UCSD-AML1 (cell line): ENCODE measurements at regions not wholly inside any gene's neighbourhood (a gene's known extent, or its start where the extent isn't known, plus 50 kb on each side); places are given as distances from the start of the nearest gene placed in this dataset.

Experiments used
- DNase-seq: peaks from one replicate; lab custom pipeline; 2025; ENCODE audit not compliant: unreplicated experiment; lab: John Stamatoyannopoulos, UW

- DNase-seq: no peak
Observed at GRCh38 chr5:77157732-77158532, 52.5 kb upstream of the PDE8B start.

GRCh38 chr5:77156379-77156778 is 54.1 kb upstream of the PDE8B start:
- DNase-seq: no peak

- no peak for DNase-seq
Observed at GRCh38 chr5:77155179-77155785, 55.2 kb upstream of the PDE8B start.

- no peak for DNase-seq
Observed at GRCh38 chr5:77152441-77152840, 58.0 kb upstream of the PDE8B start.

GRCh38 chr5:77151501-77151900 is 59.0 kb upstream of the PDE8B start:
- no peak for DNase-seq

- DNase-seq: no peak
Observed at GRCh38 chr5:77146896-77147295, 59.8 kb upstream of the ZBED3 start.

GRCh38 chr5:77145666-77146065 is 58.6 kb upstream of the ZBED3 start:
- no peak for DNase-seq

- no peak for DNase-seq
Observed at GRCh38 chr5:77144837-77145139, 57.7 kb upstream of the ZBED3 start.

- DNase-seq: peak; percentile 44
Observed at GRCh38 chr5:77143998-77144836, 57.1 kb upstream of the ZBED3 start.

- no peak for DNase-seq
Observed at GRCh38 chr5:77140350-77140749, 53.3 kb upstream of the ZBED3 start.

- DNase-seq: no peak
Observed at GRCh38 chr5:77139001-77139400, 51.9 kb upstream of the ZBED3 start.
